ENCODE measurements at regions not wholly inside any gene's neighbourhood (a gene's known extent, or its start where the extent isn't known, plus 50 kb on each side); places are given as distances from the start of the nearest gene placed in this dataset.

DNA sequence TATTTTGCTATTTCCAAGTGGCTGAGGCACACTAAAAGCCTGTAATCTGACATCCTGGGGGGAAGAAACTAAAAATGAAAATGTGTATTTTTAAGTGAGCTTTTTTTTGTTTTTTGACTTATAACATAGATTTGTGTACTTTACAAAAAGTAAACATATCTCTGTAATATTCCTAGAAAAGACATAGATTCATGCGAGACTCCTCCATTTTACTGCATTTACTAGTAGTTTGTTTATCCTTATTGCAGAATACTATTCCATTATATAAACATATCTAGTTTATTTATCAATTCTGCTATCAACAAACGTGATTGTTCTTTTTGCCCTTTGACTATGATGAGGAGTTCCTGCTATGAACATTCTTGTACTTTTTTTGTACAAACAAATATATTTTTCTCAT, 67.8 kb upstream of the PLSCR5 start:
- Mint-ChIP-seq H3K27me3 (ENCODE audit: low read depth) (no peaks in the 10 kb centered on the region), H3K36me3 (no peaks in the 10 kb centered on the region), H3K4me3 (no peak overlapping the region), H3K27ac (no peak overlapping the region), H3K4me1 (peaks cover 16% of the 10 kb centered on the region), H3K9me3 (0 out of 2 replicates have a peak, but pooled peaks cover 3% of the 10 kb centered on the region)
- ATAC-seq = no peak
- DNase-seq (ENCODE audit: low spot score) = no peak
- TF ChIP-seq, protein P1, sequence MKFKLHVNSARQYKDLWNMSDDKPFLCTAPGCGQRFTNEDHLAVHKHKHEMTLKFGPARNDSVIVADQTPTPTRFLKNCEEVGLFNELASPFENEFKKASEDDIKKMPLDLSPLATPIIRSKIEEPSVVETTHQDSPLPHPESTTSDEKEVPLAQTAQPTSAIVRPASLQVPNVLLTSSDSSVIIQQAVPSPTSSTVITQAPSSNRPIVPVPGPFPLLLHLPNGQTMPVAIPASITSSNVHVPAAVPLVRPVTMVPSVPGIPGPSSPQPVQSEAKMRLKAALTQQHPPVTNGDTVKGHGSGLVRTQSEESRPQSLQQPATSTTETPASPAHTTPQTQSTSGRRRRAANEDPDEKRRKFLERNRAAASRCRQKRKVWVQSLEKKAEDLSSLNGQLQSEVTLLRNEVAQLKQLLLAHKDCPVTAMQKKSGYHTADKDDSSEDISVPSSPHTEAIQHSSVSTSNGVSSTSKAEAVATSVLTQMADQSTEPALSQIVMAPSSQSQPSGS (CRISPR knock-in tag; IDR thresholded peaks at IDR 0.05; ENCODE audit: borderline replicate concordance, low read depth) = no peak
- TF ChIP-seq HMGA2 (CRISPR knock-in tag; IDR thresholded peaks at IDR 0.05) (no peak), KAT7 (CRISPR knock-in tag; IDR thresholded peaks at IDR 0.05; ENCODE audit: borderline replicate concordance) (no peak), OVOL2 (CRISPR knock-in tag; IDR thresholded peaks at IDR 0.05; ENCODE audit: borderline replicate concordance) (no peak), ESRRA (CRISPR knock-in tag; IDR thresholded peaks at IDR 0.05; ENCODE audit: borderline replicate concordance) (no peak), ETV6 (CRISPR knock-in tag; IDR thresholded peaks at IDR 0.05) (no peak), MYBL2 (CRISPR knock-in tag; IDR thresholded peaks at IDR 0.05) (no peak), NFYB (CRISPR knock-in tag; conservative IDR thresholded peaks at IDR 0.05; ENCODE audit: low read depth) (no peak), GRHL2 (CRISPR knock-in tag; IDR thresholded peaks at IDR 0.05; ENCODE audit: insufficient replicate concordance, severe bottlenecking) (no peak)
- TF ChIP-seq, protein P2, sequence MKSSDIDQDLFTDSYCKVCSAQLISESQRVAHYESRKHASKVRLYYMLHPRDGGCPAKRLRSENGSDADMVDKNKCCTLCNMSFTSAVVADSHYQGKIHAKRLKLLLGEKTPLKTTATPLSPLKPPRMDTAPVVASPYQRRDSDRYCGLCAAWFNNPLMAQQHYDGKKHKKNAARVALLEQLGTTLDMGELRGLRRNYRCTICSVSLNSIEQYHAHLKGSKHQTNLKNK (CRISPR knock-in tag; IDR thresholded peaks at IDR 0.05) = no peak
- TF ChIP-seq, protein P3, sequence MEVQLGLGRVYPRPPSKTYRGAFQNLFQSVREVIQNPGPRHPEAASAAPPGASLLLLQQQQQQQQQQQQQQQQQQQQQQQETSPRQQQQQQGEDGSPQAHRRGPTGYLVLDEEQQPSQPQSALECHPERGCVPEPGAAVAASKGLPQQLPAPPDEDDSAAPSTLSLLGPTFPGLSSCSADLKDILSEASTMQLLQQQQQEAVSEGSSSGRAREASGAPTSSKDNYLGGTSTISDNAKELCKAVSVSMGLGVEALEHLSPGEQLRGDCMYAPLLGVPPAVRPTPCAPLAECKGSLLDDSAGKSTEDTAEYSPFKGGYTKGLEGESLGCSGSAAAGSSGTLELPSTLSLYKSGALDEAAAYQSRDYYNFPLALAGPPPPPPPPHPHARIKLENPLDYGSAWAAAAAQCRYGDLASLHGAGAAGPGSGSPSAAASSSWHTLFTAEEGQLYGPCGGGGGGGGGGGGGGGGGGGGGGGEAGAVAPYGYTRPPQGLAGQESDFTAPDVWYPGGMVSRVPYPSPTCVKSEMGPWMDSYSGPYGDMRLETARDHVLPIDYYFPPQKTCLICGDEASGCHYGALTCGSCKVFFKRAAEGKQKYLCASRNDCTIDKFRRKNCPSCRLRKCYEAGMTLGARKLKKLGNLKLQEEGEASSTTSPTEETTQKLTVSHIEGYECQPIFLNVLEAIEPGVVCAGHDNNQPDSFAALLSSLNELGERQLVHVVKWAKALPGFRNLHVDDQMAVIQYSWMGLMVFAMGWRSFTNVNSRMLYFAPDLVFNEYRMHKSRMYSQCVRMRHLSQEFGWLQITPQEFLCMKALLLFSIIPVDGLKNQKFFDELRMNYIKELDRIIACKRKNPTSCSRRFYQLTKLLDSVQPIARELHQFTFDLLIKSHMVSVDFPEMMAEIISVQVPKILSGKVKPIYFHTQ (CRISPR knock-in tag; IDR thresholded peaks at IDR 0.05) = no peak
- CTCF ChIA-PET = no interaction called here
- POLR2A ChIA-PET = no interaction called here

DNA sequence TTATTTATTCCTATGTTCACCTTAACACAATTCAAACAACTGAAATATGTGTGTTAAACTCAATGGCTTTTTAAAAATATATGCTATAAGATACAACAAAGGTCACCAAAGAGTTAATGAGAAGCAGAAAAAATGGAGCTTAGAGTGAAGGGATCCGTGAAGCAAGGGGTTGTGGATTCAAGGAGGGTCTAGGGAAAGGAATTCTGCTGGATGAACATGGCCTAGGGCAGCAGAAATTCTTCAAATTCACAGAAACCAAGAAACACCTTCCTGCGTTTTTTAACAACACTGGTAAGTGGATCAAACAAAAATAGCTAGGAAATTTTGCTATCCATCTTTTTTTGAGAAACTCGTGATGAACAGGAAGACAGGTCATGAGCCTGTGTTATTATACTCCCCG, 59.3 kb upstream of the PLSCR5 start:
- peaks cover 17% of the 10 kb centered on the region for H3K4me1 Mint-ChIP-seq
- DNase-seq (ENCODE audit: low spot score) = no peak
- ChIA-PET POLR2A (no interaction called here), CTCF (interaction anchor here (1.3 kb wide), 1 partner anchor 11 kb away, joined by 5 read pairs; no protein-coding TSS in a partner anchor)
- no peaks in the 10 kb centered on the region for H3K36me3 Mint-ChIP-seq
- no peaks in the 10 kb centered on the region for H3K27me3 Mint-ChIP-seq (ENCODE audit: low read depth)
- no peak for TF ChIP-seq CREM (CRISPR knock-in tag; IDR thresholded peaks at IDR 0.05)
- no peak for TF ChIP-seq OVOL2 (CRISPR knock-in tag; IDR thresholded peaks at IDR 0.05; ENCODE audit: borderline replicate concordance)
- no peak for TF ChIP-seq SP1 (CRISPR knock-in tag; conservative IDR thresholded peaks at IDR 0.05)
- TF ChIP-seq SMAD3 (CRISPR knock-in tag; IDR thresholded peaks at IDR 0.05; ENCODE audit: borderline replicate concordance) = no peak
- TF ChIP-seq, protein P4, sequence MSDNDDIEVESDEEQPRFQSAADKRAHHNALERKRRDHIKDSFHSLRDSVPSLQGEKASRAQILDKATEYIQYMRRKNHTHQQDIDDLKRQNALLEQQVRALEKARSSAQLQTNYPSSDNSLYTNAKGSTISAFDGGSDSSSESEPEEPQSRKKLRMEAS (CRISPR knock-in tag; IDR thresholded peaks at IDR 0.05) = no peak
- TF ChIP-seq, protein P5, sequence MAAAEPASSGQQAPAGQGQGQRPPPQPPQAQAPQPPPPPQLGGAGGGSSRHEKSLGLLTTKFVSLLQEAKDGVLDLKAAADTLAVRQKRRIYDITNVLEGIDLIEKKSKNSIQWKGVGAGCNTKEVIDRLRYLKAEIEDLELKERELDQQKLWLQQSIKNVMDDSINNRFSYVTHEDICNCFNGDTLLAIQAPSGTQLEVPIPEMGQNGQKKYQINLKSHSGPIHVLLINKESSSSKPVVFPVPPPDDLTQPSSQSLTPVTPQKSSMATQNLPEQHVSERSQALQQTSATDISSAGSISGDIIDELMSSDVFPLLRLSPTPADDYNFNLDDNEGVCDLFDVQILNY (CRISPR knock-in tag; IDR thresholded peaks at IDR 0.05) = no peak
- no peak for TF ChIP-seq IRF2 (CRISPR knock-in tag; IDR thresholded peaks at IDR 0.05; ENCODE audit: borderline replicate concordance, low read depth)
- TF ChIP-seq RORB (CRISPR knock-in tag; IDR thresholded peaks at IDR 0.05) = no peak
- no peak for TF ChIP-seq ZBTB21 (CRISPR knock-in tag; IDR thresholded peaks at IDR 0.05; ENCODE audit: borderline replicate concordance)
- H3K27ac Mint-ChIP-seq = no peak overlapping the region
- ATAC-seq = peak; percentile 55
- no peak overlapping the region for H3K4me3 Mint-ChIP-seq
- no peaks in the 10 kb centered on the region for H3K9me3 Mint-ChIP-seq

Data from WTC11 (cell line).